Esophagus squamous epithelium (tissue), 5 donors: ENCODE measurements at regions not wholly inside any gene's neighbourhood (a gene's known extent, or its start where the extent isn't known, plus 50 kb on each side); places are given as distances from the start of the nearest gene placed in this dataset.

Source experiments
- DNase-seq: peaks from one replicate; lab custom pipeline; 2025; lab: John Stamatoyannopoulos, UW
- H3K27ac ChIP-seq, 4 donors: fragments of 200-600 bp; sonication (generic); one replicate each; pipeline ENCODE4 v1.5.1; 2016 to 2019; ENCODE audit warnings: mild to moderate bottlenecking in 1 of 4
- H3K27me3 ChIP-seq, 4 donors: fragments of 200-600 bp; sonication (generic); 1 replicate in 3 of 4; 2 replicates in 1 of 4; pipeline versions ENCODE4 v1.5.1 to v1.6.0; 2017 to 2021; ENCODE audit warnings: antibody characterized with exemption in 1 of 4
- H3K36me3 ChIP-seq, 3 donors: fragments of 200-600 bp; sonication (generic); one replicate each; pipeline ENCODE4 v1.5.1; 2016 to 2019
- H3K4me1 ChIP-seq, 3 donors: fragments of 200-600 bp; sonication (generic); one replicate each; pipeline ENCODE4 v1.5.1; 2017 to 2019
- H3K4me3 ChIP-seq, 4 donors: fragments of 200-600 bp; sonication (generic); 1 replicate in 3 of 4; 2 replicates in 1 of 4; pipeline ENCODE4 v1.5.1; 2016 to 2019; ENCODE audit warnings: mild to moderate bottlenecking in 2 of 4, moderate library complexity in 1 of 4
- H3K9me3 ChIP-seq, 3 donors: fragments of 200-600 bp; sonication (generic); one replicate each; pipeline ENCODE4 v1.5.1; 2016 to 2019
- POLR2A ChIP-seq, 4 donors: fragments of 450-650 bp; IDR thresholded peaks; one replicate each; pipeline ENCODE4 v1.6.1; 2017; ENCODE audit warnings: antibody characterized with exemption in 4 of 4, mild to moderate bottlenecking in 4 of 4, moderate library complexity in 3 of 4
- WGBS, 2 donors: methylation state at CpG; one replicate each; pipeline ENCODE4 v1.1.5; 2018; 5-methylcytosine and 5-hydroxymethylcytosine counted together
- intact Hi-C: fragments of 100-400 bp; cut with DNase I; formaldehyde crosslinking; loops from one replicate; pipeline ENCODE4 v1.15.0; 2022
- TF ChIP-seq, protein P1 (sequence below), 6 experiments: fragments of 450-650 bp in 4 of 6; fragments of 200-600 bp in 2 of 6; sonication (generic) in 2 of 6; IDR thresholded peaks; one replicate each; pipeline ENCODE4 v1.5.1; 2016 to 2019; ENCODE audit warnings: antibody characterized with exemption in 6 of 6, mild to moderate bottlenecking in 4 of 6, moderate library complexity in 4 of 6
- donor health status: DM: yes; HTN: yes; CAD: no.

DNA sequence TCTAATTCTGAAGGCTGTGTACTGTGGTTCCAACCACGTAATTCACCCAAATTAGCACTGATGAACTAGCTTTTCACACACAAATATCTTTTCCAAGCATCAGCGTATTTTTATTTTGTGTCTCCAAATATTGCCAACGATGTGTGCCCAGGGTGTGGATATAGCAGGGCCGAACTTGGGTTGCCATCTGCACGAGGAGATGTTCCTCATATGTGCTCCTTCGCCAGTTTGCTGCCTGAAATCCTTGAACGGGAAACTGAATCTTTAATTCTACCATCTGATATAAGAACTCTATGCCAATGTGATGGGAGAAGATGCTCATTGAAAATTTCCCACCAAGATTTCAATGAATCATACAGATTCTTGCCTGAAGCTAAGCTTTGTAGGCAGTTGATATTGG is 121.5 kb upstream of the ZNF438 start:
- no peaks in the 10 kb centered on the region for H3K27me3 ChIP-seq
- no peaks in the 10 kb centered on the region for H3K9me3 ChIP-seq
- no peaks in the 10 kb centered on the region for H3K36me3 ChIP-seq
- H3K4me3 ChIP-seq = no peak overlapping the region
- TF ChIP-seq, protein P1, sequence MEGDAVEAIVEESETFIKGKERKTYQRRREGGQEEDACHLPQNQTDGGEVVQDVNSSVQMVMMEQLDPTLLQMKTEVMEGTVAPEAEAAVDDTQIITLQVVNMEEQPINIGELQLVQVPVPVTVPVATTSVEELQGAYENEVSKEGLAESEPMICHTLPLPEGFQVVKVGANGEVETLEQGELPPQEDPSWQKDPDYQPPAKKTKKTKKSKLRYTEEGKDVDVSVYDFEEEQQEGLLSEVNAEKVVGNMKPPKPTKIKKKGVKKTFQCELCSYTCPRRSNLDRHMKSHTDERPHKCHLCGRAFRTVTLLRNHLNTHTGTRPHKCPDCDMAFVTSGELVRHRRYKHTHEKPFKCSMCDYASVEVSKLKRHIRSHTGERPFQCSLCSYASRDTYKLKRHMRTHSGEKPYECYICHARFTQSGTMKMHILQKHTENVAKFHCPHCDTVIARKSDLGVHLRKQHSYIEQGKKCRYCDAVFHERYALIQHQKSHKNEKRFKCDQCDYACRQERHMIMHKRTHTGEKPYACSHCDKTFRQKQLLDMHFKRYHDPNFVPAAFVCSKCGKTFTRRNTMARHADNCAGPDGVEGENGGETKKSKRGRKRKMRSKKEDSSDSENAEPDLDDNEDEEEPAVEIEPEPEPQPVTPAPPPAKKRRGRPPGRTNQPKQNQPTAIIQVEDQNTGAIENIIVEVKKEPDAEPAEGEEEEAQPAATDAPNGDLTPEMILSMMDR (IDR thresholded peaks at IDR 0.05) = no peak
- TF ChIP-seq POLR2A (IDR thresholded peaks at IDR 0.05) = no peak
- no peak for DNase-seq
- 86% methylated on average over 7 of the region's 7 CpGs for WGBS, 2 donors
- intact Hi-C loops = no loop called here
- peaks cover 6 to 24% (median 9%) of the 10 kb centered on the region in 3 donors for H3K4me1 ChIP-seq
- H3K27ac ChIP-seq = no peak overlapping the region

DNA sequence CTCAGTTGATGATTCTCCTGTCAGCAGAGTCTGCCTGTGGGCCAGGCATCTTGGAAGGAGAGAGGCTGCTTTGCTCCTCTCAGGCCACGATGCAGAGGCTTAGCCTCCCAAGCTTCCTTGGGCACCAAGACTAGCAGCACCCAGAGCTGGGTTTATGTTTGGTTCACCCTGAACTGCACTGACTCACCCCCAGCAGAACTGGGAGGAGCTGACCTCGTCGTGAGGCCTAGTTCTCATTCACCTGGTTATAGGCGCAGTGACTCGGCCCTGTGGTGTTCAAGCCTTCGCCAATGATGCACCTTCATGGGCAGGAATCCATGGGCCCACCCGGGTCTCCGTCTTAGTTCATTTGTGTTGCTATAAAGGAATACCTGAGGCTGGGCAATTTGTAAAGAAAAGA is 122.0 kb upstream of the ZNF438 start:
- TF ChIP-seq POLR2A (IDR thresholded peaks at IDR 0.05) = no peak
- TF ChIP-seq, protein P1 (IDR thresholded peaks at IDR 0.05) = no peak
- no peak overlapping the region for H3K4me3 ChIP-seq
- H3K27me3 ChIP-seq = no peaks in the 10 kb centered on the region
- intact Hi-C loops = no loop called here
- 67 to 81% methylated on average over 1 to 6 of the region's 8 CpGs for WGBS, 2 donors
- no peak overlapping the region for H3K27ac ChIP-seq
- no peaks in the 10 kb centered on the region for H3K36me3 ChIP-seq
- H3K4me1 ChIP-seq = peaks cover 6 to 26% (median 9%) of the 10 kb centered on the region in 3 donors
- no peaks in the 10 kb centered on the region for H3K9me3 ChIP-seq
- DNase-seq = no peak

GRCh38 chr10:31154996-31155395 is 123.3 kb upstream of the ZNF438 start:
- Histone ChIP-seq H3K4me3 (no peak overlapping the region), H3K4me1 (peaks cover 6 to 20% (median 9%) of the 10 kb centered on the region in 3 donors), H3K36me3 (no peaks in the 10 kb centered on the region), H3K27ac (no peak overlapping the region), H3K27me3 (no peaks in the 10 kb centered on the region), H3K9me3 (no peaks in the 10 kb centered on the region)
- DNase-seq = no peak
- intact Hi-C loops = no loop called here
- no peak for TF ChIP-seq POLR2A (IDR thresholded peaks at IDR 0.05)
- TF ChIP-seq, protein P1 (IDR thresholded peaks at IDR 0.05) = no peak
- WGBS, 2 donors = no CpG with 5 or more reads among the region's 3 CpGs

DNA sequence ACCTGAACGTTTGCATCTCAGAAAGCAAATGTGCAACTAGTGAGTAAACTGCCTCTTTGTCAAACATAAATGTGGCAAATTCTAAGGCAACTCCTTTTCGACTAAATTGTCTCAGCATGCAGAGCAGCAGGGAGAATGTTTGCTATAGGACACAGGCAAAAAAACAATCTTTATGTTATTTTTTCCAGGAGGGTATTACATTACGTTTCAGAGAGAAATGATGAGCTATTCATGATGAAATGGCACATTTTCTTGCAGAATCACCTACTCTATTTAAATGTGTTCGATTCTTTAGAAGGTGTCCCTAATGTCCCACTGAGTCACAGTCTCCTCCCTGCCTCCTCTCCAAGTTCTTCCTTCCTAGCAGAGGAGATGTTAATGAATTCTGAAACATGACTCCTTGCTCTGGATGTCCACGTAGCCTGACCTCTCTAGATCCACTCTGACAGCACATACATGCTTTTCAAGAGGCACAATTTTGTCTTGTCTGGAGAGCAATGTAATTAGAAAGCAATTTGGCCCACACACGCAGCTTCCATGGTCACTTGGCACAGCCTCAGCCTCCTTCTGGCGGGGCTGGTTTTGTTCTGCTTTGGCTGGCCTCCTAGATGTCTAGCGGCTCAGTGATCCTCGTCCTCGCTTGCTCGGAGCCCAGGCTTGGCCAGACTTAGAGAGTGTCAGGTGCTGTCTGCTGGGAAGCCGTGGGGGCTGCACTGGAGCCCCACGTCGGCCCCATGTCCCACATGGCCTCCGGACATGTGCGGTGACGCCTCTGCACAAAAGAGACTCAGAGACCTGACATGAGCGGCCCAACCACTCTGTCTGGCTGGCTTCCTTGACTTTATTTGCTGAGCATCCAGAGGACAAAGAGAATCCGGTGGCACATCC is 125.7 kb upstream of the ZNF438 start:
- no peaks in the 10 kb centered on the region for H3K27me3 ChIP-seq
- no peak for TF ChIP-seq POLR2A (IDR thresholded peaks at IDR 0.05)
- H3K27ac ChIP-seq = peak overlapping the region in 3 of 4 donors; percentile 3 to 67 (median 45)
- H3K9me3 ChIP-seq = no peaks in the 10 kb centered on the region
- intact Hi-C loops = no loop called here
- peaks cover 6 to 14% (median 9%) of the 10 kb centered on the region in 3 donors for H3K4me1 ChIP-seq
- peak overlapping the region in 1 of 4 donors; percentile 25 for H3K4me3 ChIP-seq
- WGBS, 2 donors = 17 to 27% methylated on average over 16 to 18 of the region's 19 CpGs
- H3K36me3 ChIP-seq = no peaks in the 10 kb centered on the region
- DNase-seq = no peak

DNA sequence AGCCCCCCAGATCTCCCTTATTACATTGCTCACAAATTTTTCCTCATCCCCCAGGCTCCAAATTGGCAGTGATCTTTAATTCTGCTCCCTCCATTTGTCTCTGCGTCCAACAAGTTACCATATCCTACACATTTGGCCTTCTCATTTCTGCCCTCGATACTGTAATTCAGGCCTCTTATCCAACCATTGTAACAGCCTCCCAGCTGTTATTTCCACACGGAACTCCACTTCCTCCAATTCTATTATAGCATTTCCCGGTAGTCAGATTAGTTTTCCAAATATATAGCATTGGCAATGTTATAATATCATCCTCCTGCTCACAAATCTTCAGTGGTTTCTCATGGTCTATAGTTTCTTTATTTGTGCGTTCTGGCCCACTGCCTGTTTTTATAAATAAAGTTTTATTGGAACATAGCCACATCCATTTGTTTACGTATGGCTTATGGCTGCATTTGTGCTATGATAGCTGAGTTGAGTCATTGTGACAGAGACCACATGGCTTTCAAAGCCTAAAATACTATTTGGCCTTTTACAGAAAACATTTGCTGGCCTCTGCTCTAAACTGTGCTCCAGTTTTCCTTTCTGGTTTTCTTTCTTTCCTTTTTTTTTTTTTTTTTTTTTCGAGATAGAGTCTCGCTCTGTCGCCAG is 126.5 kb upstream of the ZNF438 start:
- peaks cover 6 to 14% (median 9%) of the 10 kb centered on the region in 3 donors for H3K4me1 ChIP-seq
- H3K4me3 ChIP-seq = no peak overlapping the region
- H3K36me3 ChIP-seq = no peaks in the 10 kb centered on the region
- DNase-seq = no peak
- no peaks in the 10 kb centered on the region for H3K27me3 ChIP-seq
- WGBS, 2 donors = 63 to 65% methylated on average over 7 to 8 of the region's 9 CpGs
- peak overlapping the region in 3 of 4 donors; percentile 3 to 67 (median 45) for H3K27ac ChIP-seq
- intact Hi-C loops = no loop called here
- no peaks in the 10 kb centered on the region for H3K9me3 ChIP-seq
- TF ChIP-seq, protein P1 (IDR thresholded peaks at IDR 0.05) = no peak
- TF ChIP-seq POLR2A (IDR thresholded peaks at IDR 0.05) = no peak
